ENCODE measurements at regions not wholly inside any gene's neighbourhood (a gene's known extent, or its start where the extent isn't known, plus 50 kb on each side); places are given as distances from the start of the nearest gene placed in this dataset.
A peak's percentile ranks its signal among the peaks of the same experiment; 100 is the strongest.
"Not testable (repeated sequence)": the region's sequence is repeated elsewhere in the genome, so short reads cannot be mapped to it uniquely, and the experiment has no call there.

DNA sequence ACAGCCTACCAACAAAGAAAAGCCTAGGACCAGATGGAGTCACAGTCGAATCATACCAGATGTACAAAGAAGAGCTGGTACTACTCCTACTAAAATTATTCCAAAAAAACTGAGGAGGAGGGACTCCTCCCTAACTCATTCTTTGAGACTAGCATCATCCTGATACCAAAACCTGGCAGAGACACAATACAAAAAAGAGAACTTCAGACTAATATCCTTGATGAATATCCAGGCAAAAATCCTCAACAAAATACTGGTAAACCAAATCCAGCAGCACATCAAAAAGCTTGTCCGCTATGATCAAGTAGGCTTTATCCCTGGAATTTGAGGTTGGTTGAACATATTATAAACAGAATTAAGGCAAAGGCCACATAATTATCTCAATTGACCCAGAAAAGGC lies 900.4 kb upstream of the ARRDC3 start:
- FAIRE-seq (no peak), DNase-seq (no peak)
- Histone ChIP-seq H3K4me3 (ENCODE audit: low read length in 3 of 3) (no peak overlapping the region), H3K27me3 (ENCODE audit: control insufficient read depth, insufficient read depth, low read length) (no peaks in the 10 kb centered on the region), H3K9ac (ENCODE audit: low read length in 3 of 3) (no peak overlapping the region), H3K4me1 (ENCODE audit: control insufficient read depth in 2 of 3, insufficient read depth in 2 of 3, low read depth in 1 of 3, low read length in 3 of 3) (no peaks in the 10 kb centered on the region), H3K36me3 (ENCODE audit: control insufficient read depth in 2 of 3, insufficient read depth in 3 of 3, low read length in 3 of 3) (no peaks in the 10 kb centered on the region), H3K9me3 (ENCODE audit: control insufficient read depth in 2 of 3, insufficient read depth in 1 of 3, low read length in 3 of 3) (peaks cover 0 to 7% (median 3%) of the 10 kb centered on the region in 3 donors), H3K27ac (ENCODE audit: low read depth in 2 of 2, low read length in 2 of 2) (no peak overlapping the region)
- intact Hi-C loops (cut with DNase I): no loop called here
- TF ChIP-seq CTCF (IDR thresholded peaks at IDR 0.05; ENCODE audit: borderline replicate concordance, extremely low read depth, insufficient read depth): no peak

- H3K9ac ChIP-seq (ENCODE audit: low read length in 3 of 3); H3K27me3 ChIP-seq (ENCODE audit: control insufficient read depth, insufficient read depth, low read length); intact Hi-C loops (cut with DNase I); H3K9me3 ChIP-seq (ENCODE audit: control insufficient read depth in 2 of 3, insufficient read depth in 1 of 3, low read length in 3 of 3); H3K4me3 ChIP-seq (ENCODE audit: low read length in 3 of 3); FAIRE-seq; DNase-seq; H3K36me3 ChIP-seq (ENCODE audit: control insufficient read depth in 2 of 3, insufficient read depth in 3 of 3, low read length in 3 of 3); H3K27ac ChIP-seq (ENCODE audit: low read depth in 2 of 2, low read length in 2 of 2); H3K4me1 ChIP-seq (ENCODE audit: control insufficient read depth in 2 of 3, insufficient read depth in 2 of 3, low read depth in 1 of 3, low read length in 3 of 3): not testable (repeated sequence)
These were observed 888.6 kb upstream of the ARRDC3 start for GRCh38 chr5:92271750-92272149.

GRCh38 chr5:92268343-92268742 lies 885.2 kb upstream of the ARRDC3 start:
- no peaks in the 10 kb centered on the region for H3K9me3 ChIP-seq (ENCODE audit: control insufficient read depth in 2 of 3, insufficient read depth in 1 of 3, low read length in 3 of 3)
- H3K36me3 ChIP-seq (ENCODE audit: control insufficient read depth in 2 of 3, insufficient read depth in 3 of 3, low read length in 3 of 3): no peaks in the 10 kb centered on the region
- H3K9ac ChIP-seq (ENCODE audit: low read length in 3 of 3): no peak overlapping the region
- H3K4me1 ChIP-seq (ENCODE audit: control insufficient read depth in 2 of 3, insufficient read depth in 2 of 3, low read depth in 1 of 3, low read length in 3 of 3): no peaks in the 10 kb centered on the region
- DNase-seq: peak in 1 of 5 donors; percentile 34
- intact Hi-C loops (cut with DNase I): no loop called here
- no peaks in the 10 kb centered on the region for H3K27me3 ChIP-seq (ENCODE audit: control insufficient read depth, insufficient read depth, low read length)
- no peak overlapping the region for H3K27ac ChIP-seq (ENCODE audit: low read depth in 2 of 2, low read length in 2 of 2)
- FAIRE-seq: no peak
- no peak for TF ChIP-seq CTCF (IDR thresholded peaks at IDR 0.05; ENCODE audit: borderline replicate concordance, extremely low read depth, insufficient read depth)
- H3K4me3 ChIP-seq (ENCODE audit: low read length in 3 of 3): no peak overlapping the region

- FAIRE-seq: no peak
- no peaks in the 10 kb centered on the region for H3K9me3 ChIP-seq (ENCODE audit: control insufficient read depth in 2 of 3, insufficient read depth in 1 of 3, low read length in 3 of 3)
- intact Hi-C loops (cut with DNase I): no loop called here
- no peak for TF ChIP-seq CTCF (IDR thresholded peaks at IDR 0.05; ENCODE audit: borderline replicate concordance, extremely low read depth, insufficient read depth)
- H3K27ac ChIP-seq (ENCODE audit: low read depth in 2 of 2, low read length in 2 of 2): no peak overlapping the region
- H3K27me3 ChIP-seq (ENCODE audit: control insufficient read depth, insufficient read depth, low read length): no peaks in the 10 kb centered on the region
- no peaks in the 10 kb centered on the region for H3K36me3 ChIP-seq (ENCODE audit: control insufficient read depth in 2 of 3, insufficient read depth in 3 of 3, low read length in 3 of 3)
- H3K4me1 ChIP-seq (ENCODE audit: control insufficient read depth in 2 of 3, insufficient read depth in 2 of 3, low read depth in 1 of 3, low read length in 3 of 3): no peaks in the 10 kb centered on the region
- no peak overlapping the region for H3K9ac ChIP-seq (ENCODE audit: low read length in 3 of 3)
- no peak overlapping the region for H3K4me3 ChIP-seq (ENCODE audit: low read length in 3 of 3)
- peak in 1 of 5 donors; percentile 45 for DNase-seq
These were observed 884.7 kb upstream of the ARRDC3 start for GRCh38 chr5:92267830-92268229.
